COR-L47 (cell line): ENCODE measurements at regions not wholly inside any gene's neighbourhood (a gene's known extent, or its start where the extent isn't known, plus 50 kb on each side); places are given as distances from the start of the nearest gene placed in this dataset.
"Not testable (repeated sequence)": the region's sequence is repeated elsewhere in the genome, so short reads cannot be mapped to it uniquely, and the experiment has no call there.

Experiments used
- DNase-seq: peaks from one replicate; lab custom pipeline; 2025; lab: John Stamatoyannopoulos, UW

- DNase-seq, result no peak
These were observed 417.8 kb upstream of the CCL2 start for GRCh38 chr17:33837281-33837680.

- no peak for DNase-seq
These were observed 416.8 kb upstream of the CCL2 start for GRCh38 chr17:33838281-33838680.

- no peak for DNase-seq
These were observed 407.2 kb upstream of the CCL2 start for GRCh38 chr17:33847900-33848299.

GRCh38 chr17:33848433-33848832, 406.7 kb upstream of the CCL2 start:
- no peak for DNase-seq

GRCh38 chr17:33854596-33854995, 400.5 kb upstream of the CCL2 start:
- no peak for DNase-seq

- no peak for DNase-seq
These were observed 397.0 kb upstream of the CCL2 start for GRCh38 chr17:33858121-33858520.

GRCh38 chr17:33858682-33859081, 396.4 kb upstream of the CCL2 start:
- DNase-seq, result no peak

GRCh38 chr17:33862772-33863602, 392.1 kb upstream of the CCL2 start:
- no peak for DNase-seq

GRCh38 chr17:33864758-33865229, 390.3 kb upstream of the CCL2 start:
- no peak for DNase-seq

- DNase-seq, result no peak
These were observed 386.2 kb upstream of the CCL2 start for GRCh38 chr17:33868899-33869298.

GRCh38 chr17:33870936-33871335, 384.1 kb upstream of the CCL2 start:
- DNase-seq, result no peak

GRCh38 chr17:33871720-33872540, 383.2 kb upstream of the CCL2 start:
- peak; percentile 6 for DNase-seq

GRCh38 chr17:33873201-33873617, 381.9 kb upstream of the CCL2 start:
- DNase-seq, result no peak

- DNase-seq, result no peak
These were observed 380.4 kb upstream of the CCL2 start for GRCh38 chr17:33874617-33875060.

GRCh38 chr17:33875973-33876372, 379.1 kb upstream of the CCL2 start:
- no peak for DNase-seq

GRCh38 chr17:33882273-33882672, 372.8 kb upstream of the CCL2 start:
- not testable (repeated sequence) for DNase-seq

GRCh38 chr17:33882677-33883076, 372.4 kb upstream of the CCL2 start:
- not testable (repeated sequence) for DNase-seq

- no peak for DNase-seq
These were observed 366.6 kb upstream of the CCL2 start for GRCh38 chr17:33888455-33888854.

- DNase-seq, result no peak
These were observed 366.0 kb upstream of the CCL2 start for GRCh38 chr17:33889040-33889439.

- DNase-seq, result no peak
These were observed 365.3 kb upstream of the CCL2 start for GRCh38 chr17:33889766-33890165.

- DNase-seq, result no peak
These were observed 362.1 kb upstream of the CCL2 start for GRCh38 chr17:33892717-33893591.

- no peak for DNase-seq
These were observed 359.6 kb upstream of the CCL2 start for GRCh38 chr17:33895491-33895890.
